GM19043 (cell line): ENCODE measurements at regions not wholly inside any gene's neighbourhood (a gene's known extent, or its start where the extent isn't known, plus 50 kb on each side); places are given as distances from the start of the nearest gene placed in this dataset.
"Not testable (repeated sequence)": the region's sequence is repeated elsewhere in the genome, so short reads cannot be mapped to it uniquely, and the experiment has no call there.

Experiments used
- ATAC-seq: cut with Tn5 transposase; IDR thresholded peaks from one replicate; pipeline ENCODE4 v1.9.1; 2021; ENCODE audit warnings: low read depth; ENCODE audit not compliant: unreplicated experiment

- no peak for ATAC-seq
Observed at GRCh38 chr5:144042156-144042555, 128.3 kb downstream of the YIPF5 start.

- no peak for ATAC-seq
Observed at GRCh38 chr5:144048259-144048856, 122.1 kb downstream of the YIPF5 start.

- ATAC-seq = not testable (repeated sequence)
Observed at GRCh38 chr5:144055391-144055790, 115.1 kb downstream of the YIPF5 start.

GRCh38 chr5:144060091-144060490 is 110.4 kb downstream of the YIPF5 start:
- ATAC-seq = not testable (repeated sequence)

GRCh38 chr5:144060598-144060997 is 109.9 kb downstream of the YIPF5 start:
- no peak for ATAC-seq

GRCh38 chr5:144065786-144066185 is 104.7 kb downstream of the YIPF5 start:
- ATAC-seq = no peak

GRCh38 chr5:144072518-144072927 is 97.9 kb downstream of the YIPF5 start:
- ATAC-seq = no peak

- no peak for ATAC-seq
Observed at GRCh38 chr5:144076521-144077083, 93.9 kb downstream of the YIPF5 start.

GRCh38 chr5:144083185-144083584 is 87.3 kb downstream of the YIPF5 start:
- no peak for ATAC-seq

GRCh38 chr5:144084971-144085370 is 85.5 kb downstream of the YIPF5 start:
- no peak for ATAC-seq

- no peak for ATAC-seq
Observed at GRCh38 chr5:144085381-144085780, 85.1 kb downstream of the YIPF5 start.

GRCh38 chr5:144086295-144086694 is 84.2 kb downstream of the YIPF5 start:
- no peak for ATAC-seq

GRCh38 chr5:144087576-144087975 is 82.9 kb downstream of the YIPF5 start:
- ATAC-seq = no peak

- ATAC-seq = no peak
Observed at GRCh38 chr5:144088206-144089064, 82.0 kb downstream of the YIPF5 start.

GRCh38 chr5:144089401-144090021 is 80.9 kb downstream of the YIPF5 start:
- ATAC-seq = no peak

GRCh38 chr5:144092508-144092907 is 78.0 kb downstream of the YIPF5 start:
- ATAC-seq = no peak

GRCh38 chr5:144093400-144093799 is 77.1 kb downstream of the YIPF5 start:
- ATAC-seq = no peak

GRCh38 chr5:144093868-144094267 is 76.6 kb downstream of the YIPF5 start:
- ATAC-seq = no peak

- no peak for ATAC-seq
Observed at GRCh38 chr5:144100702-144101101, 69.8 kb downstream of the YIPF5 start.

GRCh38 chr5:144101616-144102015 is 68.8 kb downstream of the YIPF5 start:
- no peak for ATAC-seq

- ATAC-seq = no peak
Observed at GRCh38 chr5:144102361-144102760, 68.1 kb downstream of the YIPF5 start.
